Endothelial cell of umbilical vein (primary cell): ENCODE measurements at regions not wholly inside any gene's neighbourhood (a gene's known extent, or its start where the extent isn't known, plus 50 kb on each side); places are given as distances from the start of the nearest gene placed in this dataset.

Source experiments
- BruUV-seq: library from RNA; stranded (reverse); fragments of 400-500 nt; replicated peaks from 2 replicates; lab custom pipeline; 2021; lab: Mats Ljungman, UMichigan
- CTCF ChIA-PET: fragments of 300-600, 350-600 bp; sonication (Branson Sonifier 250); formaldehyde crosslinking; loops from one replicate; lab custom pipeline; 2021; ENCODE audit warnings: antibody characterized with exemption, inconsistent platforms; lab: Charles Lee
- POLR2A ChIA-PET: fragments of 300-600, 350-600 bp; sonication (Branson Sonifier 250); formaldehyde crosslinking; loops from one replicate; lab custom pipeline; 2021; ENCODE audit warnings: antibody characterized with exemption, inconsistent platforms; lab: Charles Lee
- DNase-seq: peaks from one replicate; pipeline ENCODE4 v3.0.0-alpha.2; 2011; ENCODE audit warnings: low read depth, low spot score
- FAIRE-seq: peaks from 2 replicates; lab custom pipeline; 2011; peaks lifted over from hg19 to GRCh38; lab: Jason Lieb, UNC
- H2AFZ ChIP-seq: 2 replicates; pipeline ENCODE4 v1.6.0; 2012; ENCODE audit warnings: low read depth, low read length, control low read depth, inconsistent platforms
- H3K27ac ChIP-seq: 2 replicates; pipeline ENCODE4 v1.5.1; 2011; ENCODE audit warnings: low read depth, mild to moderate bottlenecking, control low read depth, low read length, moderate library complexity; ENCODE audit not compliant: insufficient read depth
- H3K27me3 ChIP-seq, 2 experiments: 2 replicates each; pipeline versions ENCODE4 v1.6.0 to v1.6.1; 2011; ENCODE audit warnings: low read length in 2 of 2, mixed read lengths in 1 of 2; ENCODE audit not compliant: control insufficient read depth in 2 of 2, insufficient read depth in 2 of 2
- H3K36me3 ChIP-seq, 2 experiments: 2 replicates in 1 of 2; 3 replicates in 1 of 2; pipeline ENCODE4 v1.5.1; 2011; ENCODE audit warnings: low read length in 2 of 2, mild to moderate bottlenecking in 1 of 2, moderate library complexity in 1 of 2; ENCODE audit not compliant: control insufficient read depth in 2 of 2, insufficient read depth in 2 of 2; ENCODE audit errors: extremely low read depth in 1 of 2
- H3K4me1 ChIP-seq: 3 replicates; pipeline ENCODE4 v1.5.1; 2011; ENCODE audit warnings: mild to moderate bottlenecking, low read length; ENCODE audit not compliant: control insufficient read depth, insufficient read depth; ENCODE audit errors: extremely low read depth
- H3K4me2 ChIP-seq: 2 replicates; pipeline ENCODE4 v1.6.1; 2011; ENCODE audit warnings: low read length, control low read depth, mixed read lengths; ENCODE audit not compliant: insufficient read depth
- H3K4me3 ChIP-seq, 3 experiments: fragments of 200-600 bp in 1 of 3; sonication (generic), shearing (Covaris generic) in 1 of 3; replicated peaks in 1 of 3; 2 replicates each; pipeline ENCODE4 v1.5.1; 2011 to 2016; ENCODE audit warnings: control low read depth in 3 of 3, low read length in 3 of 3, mild to moderate bottlenecking in 2 of 3, inconsistent platforms in 1 of 3, low read depth in 1 of 3, moderate library complexity in 1 of 3; ENCODE audit not compliant: insufficient read depth in 1 of 3
- H3K79me2 ChIP-seq: 2 replicates; pipeline ENCODE4 v1.6.0; 2012; ENCODE audit warnings: low read length, inconsistent platforms; ENCODE audit not compliant: control insufficient read depth, insufficient read depth
- H3K9ac ChIP-seq: replicated peaks from 2 replicates; pipeline ENCODE3; 2011; ENCODE audit warnings: low read length, control low read depth; ENCODE audit not compliant: insufficient read depth; ENCODE audit errors: extremely low read depth
- H3K9me1 ChIP-seq: replicated peaks from 3 replicates; pipeline ENCODE4 v1.6.0; 2011; ENCODE audit warnings: mild to moderate bottlenecking, low read length; ENCODE audit not compliant: control insufficient read depth, insufficient read depth; ENCODE audit errors: extremely low read depth
- H3K9me3 ChIP-seq: replicated peaks from 2 replicates; pipeline ENCODE4 v1.5.1; 2012; ENCODE audit warnings: low read length, inconsistent platforms; ENCODE audit not compliant: control insufficient read depth, insufficient read depth
- H4K20me1 ChIP-seq: replicated peaks from 2 replicates; pipeline ENCODE3; 2011; ENCODE audit warnings: mild to moderate bottlenecking, low read length; ENCODE audit not compliant: control insufficient read depth, insufficient read depth; ENCODE audit errors: extremely low read depth
- EZH2 ChIP-seq: IDR thresholded peaks from 2 replicates; pipeline ENCODE4 v1.6.1; 2012; ENCODE audit warnings: borderline replicate concordance, low read depth, mild to moderate bottlenecking, moderate library complexity, low read length, inconsistent platforms; ENCODE audit not compliant: severe bottlenecking
- JUN ChIP-seq: IDR thresholded peaks from 2 replicates; pipeline ENCODE4 v1.6.1; 2011; ENCODE audit warnings: borderline replicate concordance, low read depth; ENCODE audit not compliant: insufficient read length, insufficient read depth
- MYC ChIP-seq: IDR thresholded peaks from one replicate; pipeline ENCODE4 v1.6.1; 2011; ENCODE audit warnings: mild to moderate bottlenecking, low read depth, low read length
- POLR2A ChIP-seq: IDR thresholded peaks from 2 replicates; pipeline ENCODE4 v1.6.1; 2012; ENCODE audit warnings: low read depth, mild to moderate bottlenecking, control low read depth, low read length
- POLR2AphosphoS5 ChIP-seq: IDR thresholded peaks from 2 replicates; pipeline ENCODE4 v1.6.1; 2012; ENCODE audit warnings: low read depth, mild to moderate bottlenecking, control low read depth, low read length, moderate library complexity; ENCODE audit not compliant: insufficient read depth
- dilution Hi-C: fragments of 300-500 bp; cut with MboI; formaldehyde crosslinking; loops from one replicate; pipeline ENCODE4 v1.15.0; 2019; ENCODE audit warnings: low sequenced_read_pairs; ENCODE audit not compliant: extremely low pct_ligation_motif_present
- intact Hi-C: fragments of 100-400 bp; cut with micrococcal nuclease; formaldehyde crosslinking; loops from one replicate; pipeline ENCODE4 v1.10.0; 2022
- TF ChIP-seq, protein P1 (sequence below), 2 donors: IDR thresholded peaks; 1 replicate in 1 of 2; 2 replicates in 1 of 2; pipeline ENCODE4 v1.5.1; 2011; ENCODE audit warnings: low read length in 2 of 2, mild to moderate bottlenecking in 2 of 2, moderate library complexity in 2 of 2, control low read depth in 1 of 2, inconsistent platforms in 1 of 2, low read depth in 1 of 2; ENCODE audit not compliant: insufficient read depth in 1 of 2; ENCODE audit errors: extremely low read depth in 1 of 2

DNA sequence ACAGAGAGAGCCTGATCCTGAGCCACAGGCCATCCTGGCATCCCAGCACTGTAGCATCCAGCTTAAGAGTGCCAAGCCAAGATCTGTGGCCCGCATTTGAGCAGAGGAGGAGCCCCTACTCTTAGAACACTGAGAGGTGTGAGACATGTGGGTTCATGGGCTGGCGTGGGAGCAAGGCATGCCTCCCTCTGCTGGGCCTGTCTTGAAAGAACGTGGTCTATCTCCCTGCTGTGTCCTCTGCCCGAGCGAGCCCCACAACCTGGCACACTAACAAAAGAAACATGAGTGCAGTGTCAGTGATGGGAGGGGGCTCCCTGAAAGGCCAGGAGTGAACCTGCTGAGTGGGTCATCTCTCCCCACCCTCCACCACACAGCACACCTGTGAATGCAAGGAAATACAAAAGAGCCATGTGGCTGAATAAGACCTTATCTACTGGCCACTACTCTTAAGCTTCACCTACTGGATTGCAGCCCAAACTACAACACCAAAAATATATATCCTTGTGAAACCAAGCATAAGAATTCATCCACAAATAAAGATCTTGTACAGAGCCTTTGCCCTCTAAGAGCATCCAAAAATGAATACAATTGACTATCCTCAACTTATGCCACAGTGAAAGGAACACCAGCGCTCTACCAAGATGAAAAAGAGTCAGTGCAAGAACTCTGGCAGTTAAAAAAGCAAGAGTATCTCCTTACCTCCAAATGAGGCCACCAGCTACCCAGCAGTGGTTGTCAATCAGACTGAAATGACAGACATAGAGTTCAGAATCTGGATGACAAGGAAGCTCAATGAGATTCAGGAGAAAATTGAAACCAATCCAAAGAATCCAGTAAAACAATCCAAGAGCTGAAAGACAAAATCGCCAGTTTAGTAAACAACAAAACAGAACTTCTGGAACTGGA is 259.4 kb upstream of the DAB1 start:
- no peak overlapping the region for H3K27ac ChIP-seq
- FAIRE-seq (no peak), DNase-seq (no peak)
- no peaks in the 10 kb centered on the region for H3K9me3 ChIP-seq
- H3K4me2 ChIP-seq: no peak overlapping the region
- BruUV-seq: no TSS peak
- H3K4me3 ChIP-seq: no peak overlapping the region
- H3K4me1 ChIP-seq: no peaks in the 10 kb centered on the region
- H3K9me1 ChIP-seq: no peaks in the 10 kb centered on the region
- intact Hi-C loops: no loop called here
- no peaks in the 10 kb centered on the region for H3K36me3 ChIP-seq
- POLR2A ChIA-PET: no interaction called here
- no peaks in the 10 kb centered on the region for H3K79me2 ChIP-seq
- no peaks in the 10 kb centered on the region for H4K20me1 ChIP-seq
- TF ChIP-seq, protein P1, sequence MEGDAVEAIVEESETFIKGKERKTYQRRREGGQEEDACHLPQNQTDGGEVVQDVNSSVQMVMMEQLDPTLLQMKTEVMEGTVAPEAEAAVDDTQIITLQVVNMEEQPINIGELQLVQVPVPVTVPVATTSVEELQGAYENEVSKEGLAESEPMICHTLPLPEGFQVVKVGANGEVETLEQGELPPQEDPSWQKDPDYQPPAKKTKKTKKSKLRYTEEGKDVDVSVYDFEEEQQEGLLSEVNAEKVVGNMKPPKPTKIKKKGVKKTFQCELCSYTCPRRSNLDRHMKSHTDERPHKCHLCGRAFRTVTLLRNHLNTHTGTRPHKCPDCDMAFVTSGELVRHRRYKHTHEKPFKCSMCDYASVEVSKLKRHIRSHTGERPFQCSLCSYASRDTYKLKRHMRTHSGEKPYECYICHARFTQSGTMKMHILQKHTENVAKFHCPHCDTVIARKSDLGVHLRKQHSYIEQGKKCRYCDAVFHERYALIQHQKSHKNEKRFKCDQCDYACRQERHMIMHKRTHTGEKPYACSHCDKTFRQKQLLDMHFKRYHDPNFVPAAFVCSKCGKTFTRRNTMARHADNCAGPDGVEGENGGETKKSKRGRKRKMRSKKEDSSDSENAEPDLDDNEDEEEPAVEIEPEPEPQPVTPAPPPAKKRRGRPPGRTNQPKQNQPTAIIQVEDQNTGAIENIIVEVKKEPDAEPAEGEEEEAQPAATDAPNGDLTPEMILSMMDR (IDR thresholded peaks at IDR 0.05; ENCODE audit: extremely low read depth in 1 of 2, insufficient read depth in 1 of 2, low read depth in 1 of 2, low read length in 2 of 2): no peak
- TF ChIP-seq JUN (no peak), MYC (no peak), POLR2AphosphoS5 (no peak), EZH2 (no peak), POLR2A (no peak)
- no peaks in the 10 kb centered on the region for H3K27me3 ChIP-seq
- CTCF ChIA-PET: no interaction called here
- no peak overlapping the region for H2AFZ ChIP-seq
- H3K9ac ChIP-seq: no peak overlapping the region
- dilution Hi-C loops: no loop called here
